ENCODE measurements at regions not wholly inside any gene's neighbourhood (a gene's known extent, or its start where the extent isn't known, plus 50 kb on each side); places are given as distances from the start of the nearest gene placed in this dataset.

DNA sequence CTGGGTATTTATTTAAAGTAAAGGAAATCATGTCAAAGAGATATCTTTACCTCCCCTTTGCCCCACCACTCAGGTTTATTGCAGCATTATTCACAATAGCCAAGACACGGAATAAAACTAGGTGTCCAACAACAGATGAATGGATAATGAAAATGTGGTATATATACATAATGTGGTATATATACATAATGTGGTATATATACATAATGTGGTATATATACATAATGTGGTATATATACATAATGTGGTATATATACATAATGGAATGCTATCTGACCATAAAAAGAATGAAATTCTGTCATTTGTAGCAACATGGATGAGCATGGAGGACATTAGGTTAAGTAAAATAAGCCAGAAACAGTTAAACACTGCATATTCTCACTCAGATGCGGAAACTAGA lies 262.6 kb upstream of the PLXNA2 start:
- Histone ChIP-seq H3K27ac (ENCODE audit: extremely low read depth, low read depth, low read length) (no peak overlapping the region), H3K4me3 (ENCODE audit: low read depth, low read length) (no peak overlapping the region), H3K36me3 (ENCODE audit: control insufficient read depth in 2 of 2, insufficient read depth in 1 of 2, low read length in 2 of 2) (no peaks in the 10 kb centered on the region), H3K4me1 (ENCODE audit: control insufficient read depth, insufficient read depth, low read length) (0 out of 2 replicates have a peak, but pooled peaks cover 2% of the 10 kb centered on the region), H3K9me3 (ENCODE audit: control insufficient read depth, insufficient read depth, low read depth, low read length) (no peaks in the 10 kb centered on the region)
- CTCF ChIA-PET: interaction anchor here (0.6 kb wide), 1 partner anchor 149 kb away, joined by 3 read pairs; no protein-coding TSS in a partner anchor
- POLR2A ChIA-PET: no interaction called here
- TF ChIP-seq ZNF211 (tag by site-specific recombination; IDR thresholded peaks at IDR 0.05; ENCODE audit: low read depth) (peak; percentile 99), ZSCAN16 (tag by site-specific recombination; IDR thresholded peaks at IDR 0.05) (no peak), ZNF514 (tag by site-specific recombination; IDR thresholded peaks at IDR 0.05) (no peak)
- TF ChIP-seq, protein P1, sequence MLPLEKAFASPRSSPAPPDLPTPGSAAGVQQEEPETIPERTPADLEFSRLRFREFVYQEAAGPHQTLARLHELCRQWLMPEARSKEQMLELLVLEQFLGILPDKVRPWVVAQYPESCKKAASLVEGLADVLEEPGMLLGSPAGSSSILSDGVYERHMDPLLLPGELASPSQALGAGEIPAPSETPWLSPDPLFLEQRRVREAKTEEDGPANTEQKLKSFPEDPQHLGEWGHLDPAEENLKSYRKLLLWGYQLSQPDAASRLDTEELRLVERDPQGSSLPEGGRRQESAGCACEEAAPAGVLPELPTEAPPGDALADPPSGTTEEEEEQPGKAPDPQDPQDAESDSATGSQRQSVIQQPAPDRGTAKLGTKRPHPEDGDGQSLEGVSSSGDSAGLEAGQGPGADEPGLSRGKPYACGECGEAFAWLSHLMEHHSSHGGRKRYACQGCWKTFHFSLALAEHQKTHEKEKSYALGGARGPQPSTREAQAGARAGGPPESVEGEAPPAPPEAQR (tag by site-specific recombination; IDR thresholded peaks at IDR 0.05): no peak

DNA sequence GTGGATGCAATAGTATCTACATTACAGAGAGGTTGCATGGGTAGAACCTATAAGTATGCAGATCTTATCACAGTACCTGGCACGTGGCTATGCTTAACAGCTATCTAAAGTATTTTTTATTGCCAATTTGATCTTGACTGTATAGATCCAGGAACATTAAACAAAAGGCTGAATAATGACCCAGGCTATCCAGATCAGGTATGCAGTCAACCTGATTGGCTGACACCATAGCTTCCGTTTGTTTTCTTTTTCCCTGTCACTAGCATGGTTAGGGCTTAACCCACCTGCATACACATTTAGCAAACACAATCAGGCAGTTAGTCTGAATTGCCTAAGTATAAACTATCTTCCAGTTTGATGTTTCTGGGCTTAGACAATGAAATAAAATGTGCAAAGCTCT lies 264.9 kb upstream of the PLXNA2 start:
- H3K27ac ChIP-seq (ENCODE audit: extremely low read depth, low read depth, low read length): no peak overlapping the region
- H3K4me3 ChIP-seq (ENCODE audit: low read depth, low read length): no peak overlapping the region
- H3K9me3 ChIP-seq (ENCODE audit: control insufficient read depth, insufficient read depth, low read depth, low read length): no peaks in the 10 kb centered on the region
- CTCF ChIA-PET: interaction anchor here (0.5 to 1.7 kb wide), 6 partner anchors 16 to 464 kb away, joined by 3 to 5 read pairs (median 3); no protein-coding TSS in a partner anchor
- 0 out of 2 replicates have a peak, but pooled peaks cover 2% of the 10 kb centered on the region for H3K4me1 ChIP-seq (ENCODE audit: control insufficient read depth, insufficient read depth, low read length)
- no peak for TF ChIP-seq HOXC10 (CRISPR knock-in tag; IDR thresholded peaks at IDR 0.05)
- no peak for TF ChIP-seq ZBTB20 (tag by site-specific recombination; IDR thresholded peaks at IDR 0.05)
- TF ChIP-seq, protein P2, sequence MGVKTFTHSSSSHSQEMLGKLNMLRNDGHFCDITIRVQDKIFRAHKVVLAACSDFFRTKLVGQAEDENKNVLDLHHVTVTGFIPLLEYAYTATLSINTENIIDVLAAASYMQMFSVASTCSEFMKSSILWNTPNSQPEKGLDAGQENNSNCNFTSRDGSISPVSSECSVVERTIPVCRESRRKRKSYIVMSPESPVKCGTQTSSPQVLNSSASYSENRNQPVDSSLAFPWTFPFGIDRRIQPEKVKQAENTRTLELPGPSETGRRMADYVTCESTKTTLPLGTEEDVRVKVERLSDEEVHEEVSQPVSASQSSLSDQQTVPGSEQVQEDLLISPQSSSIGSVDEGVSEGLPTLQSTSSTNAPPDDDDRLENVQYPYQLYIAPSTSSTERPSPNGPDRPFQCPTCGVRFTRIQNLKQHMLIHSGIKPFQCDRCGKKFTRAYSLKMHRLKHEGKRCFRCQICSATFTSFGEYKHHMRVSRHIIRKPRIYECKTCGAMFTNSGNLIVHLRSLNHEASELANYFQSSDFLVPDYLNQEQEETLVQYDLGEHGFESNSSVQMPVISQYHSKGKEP (tag by site-specific recombination; IDR thresholded peaks at IDR 0.05): no peak
- TF ChIP-seq PRDM1 (tag by site-specific recombination; IDR thresholded peaks at IDR 0.05): no peak
- TF ChIP-seq ZNF843 (tag by site-specific recombination; IDR thresholded peaks at IDR 0.05): no peak
- no peak for TF ChIP-seq ZNF660 (tag by site-specific recombination; IDR thresholded peaks at IDR 0.05)
- no peak for TF ChIP-seq ZNF510 (tag by site-specific recombination; IDR thresholded peaks at IDR 0.05; ENCODE audit: insufficient replicate concordance)
- TF ChIP-seq ZEB2 (tag by site-specific recombination; IDR thresholded peaks at IDR 0.05): no peak
- TF ChIP-seq ZNF121 (tag by site-specific recombination; IDR thresholded peaks at IDR 0.05): no peak
- TF ChIP-seq SALL2 (tag by site-specific recombination; IDR thresholded peaks at IDR 0.05; ENCODE audit: borderline replicate concordance): no peak
- TF ChIP-seq ZNF157 (tag by site-specific recombination; IDR thresholded peaks at IDR 0.05): no peak
- TF ChIP-seq, protein P3, sequence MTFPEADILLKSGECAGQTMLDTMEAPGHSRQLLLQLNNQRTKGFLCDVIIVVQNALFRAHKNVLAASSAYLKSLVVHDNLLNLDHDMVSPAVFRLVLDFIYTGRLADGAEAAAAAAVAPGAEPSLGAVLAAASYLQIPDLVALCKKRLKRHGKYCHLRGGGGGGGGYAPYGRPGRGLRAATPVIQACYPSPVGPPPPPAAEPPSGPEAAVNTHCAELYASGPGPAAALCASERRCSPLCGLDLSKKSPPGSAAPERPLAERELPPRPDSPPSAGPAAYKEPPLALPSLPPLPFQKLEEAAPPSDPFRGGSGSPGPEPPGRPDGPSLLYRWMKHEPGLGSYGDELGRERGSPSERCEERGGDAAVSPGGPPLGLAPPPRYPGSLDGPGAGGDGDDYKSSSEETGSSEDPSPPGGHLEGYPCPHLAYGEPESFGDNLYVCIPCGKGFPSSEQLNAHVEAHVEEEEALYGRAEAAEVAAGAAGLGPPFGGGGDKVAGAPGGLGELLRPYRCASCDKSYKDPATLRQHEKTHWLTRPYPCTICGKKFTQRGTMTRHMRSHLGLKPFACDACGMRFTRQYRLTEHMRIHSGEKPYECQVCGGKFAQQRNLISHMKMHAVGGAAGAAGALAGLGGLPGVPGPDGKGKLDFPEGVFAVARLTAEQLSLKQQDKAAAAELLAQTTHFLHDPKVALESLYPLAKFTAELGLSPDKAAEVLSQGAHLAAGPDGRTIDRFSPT (tag by site-specific recombination; IDR thresholded peaks at IDR 0.05): no peak
- TF ChIP-seq ZNF529 (tag by site-specific recombination; IDR thresholded peaks at IDR 0.05; ENCODE audit: insufficient replicate concordance): no peak
- no peaks in the 10 kb centered on the region for H3K36me3 ChIP-seq (ENCODE audit: control insufficient read depth in 2 of 2, insufficient read depth in 1 of 2, low read length in 2 of 2)
- POLR2A ChIA-PET: no interaction called here
